PC-3 (cell line): ENCODE measurements at regions not wholly inside any gene's neighbourhood (a gene's known extent, or its start where the extent isn't known, plus 50 kb on each side); places are given as distances from the start of the nearest gene placed in this dataset.

Experiments used
- EZH2 ChIP-seq: fragments of 300-600 bp; sonication (generic); IDR thresholded peaks from one replicate; pipeline ENCODE4 v1.6.1; 2017; ENCODE audit warnings: antibody characterized with exemption, mild to moderate bottlenecking, low read length; ENCODE audit not compliant: unreplicated experiment
- TF ChIP-seq, protein P1 (sequence below): fragments of 300-600 bp; sonication (generic); conservative IDR thresholded peaks from 2 replicates; pipeline ENCODE4 v1.5.1; 2017; ENCODE audit warnings: antibody characterized with exemption, low read depth, mild to moderate bottlenecking, low read length

DNA sequence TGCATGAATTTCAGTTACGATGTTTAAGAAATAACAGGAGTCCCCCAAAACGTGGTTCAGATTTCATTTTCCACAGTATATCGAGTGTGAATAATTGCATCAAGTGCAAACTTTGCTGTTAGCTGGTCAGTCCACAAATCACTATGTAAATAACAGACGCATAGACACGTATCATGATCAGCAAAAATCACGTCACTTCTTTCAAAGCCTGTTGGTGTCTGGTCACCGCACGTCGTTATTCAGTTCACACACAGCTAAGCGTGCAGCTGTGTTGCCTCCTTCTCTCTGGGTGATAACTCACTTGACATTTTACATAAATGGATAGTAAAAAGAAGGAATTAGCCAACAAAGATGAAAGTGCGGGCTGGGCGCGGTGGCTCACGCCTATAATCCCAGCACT is 126.8 kb upstream of the MED13L start:
- TF ChIP-seq, protein P1, sequence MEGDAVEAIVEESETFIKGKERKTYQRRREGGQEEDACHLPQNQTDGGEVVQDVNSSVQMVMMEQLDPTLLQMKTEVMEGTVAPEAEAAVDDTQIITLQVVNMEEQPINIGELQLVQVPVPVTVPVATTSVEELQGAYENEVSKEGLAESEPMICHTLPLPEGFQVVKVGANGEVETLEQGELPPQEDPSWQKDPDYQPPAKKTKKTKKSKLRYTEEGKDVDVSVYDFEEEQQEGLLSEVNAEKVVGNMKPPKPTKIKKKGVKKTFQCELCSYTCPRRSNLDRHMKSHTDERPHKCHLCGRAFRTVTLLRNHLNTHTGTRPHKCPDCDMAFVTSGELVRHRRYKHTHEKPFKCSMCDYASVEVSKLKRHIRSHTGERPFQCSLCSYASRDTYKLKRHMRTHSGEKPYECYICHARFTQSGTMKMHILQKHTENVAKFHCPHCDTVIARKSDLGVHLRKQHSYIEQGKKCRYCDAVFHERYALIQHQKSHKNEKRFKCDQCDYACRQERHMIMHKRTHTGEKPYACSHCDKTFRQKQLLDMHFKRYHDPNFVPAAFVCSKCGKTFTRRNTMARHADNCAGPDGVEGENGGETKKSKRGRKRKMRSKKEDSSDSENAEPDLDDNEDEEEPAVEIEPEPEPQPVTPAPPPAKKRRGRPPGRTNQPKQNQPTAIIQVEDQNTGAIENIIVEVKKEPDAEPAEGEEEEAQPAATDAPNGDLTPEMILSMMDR = no peak
- no peak for TF ChIP-seq EZH2
